ENCODE measurements at regions not wholly inside any gene's neighbourhood (a gene's known extent, or its start where the extent isn't known, plus 50 kb on each side); places are given as distances from the start of the nearest gene placed in this dataset.

DNA sequence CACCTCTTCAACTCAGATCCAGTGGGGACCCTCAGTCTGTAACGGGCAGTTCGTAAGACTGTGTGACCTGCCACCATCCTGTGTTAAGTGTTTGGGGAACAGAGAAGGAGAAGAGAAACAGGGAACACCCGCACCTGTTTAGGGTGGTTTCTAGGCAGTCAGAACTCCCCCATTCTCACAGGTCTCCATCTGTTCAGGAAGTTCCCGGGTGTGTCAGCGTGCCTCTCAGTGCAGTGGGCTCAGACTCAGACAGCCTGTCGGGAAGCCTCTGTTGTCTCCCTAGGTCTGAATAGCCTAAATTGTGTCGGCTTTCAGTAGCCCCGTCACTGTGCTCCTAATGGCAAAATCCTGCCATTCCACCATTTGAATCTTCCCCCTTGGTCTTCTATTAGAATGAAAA, 256.6 kb downstream of the LOXHD1 start:
- intact Hi-C loops (cut with micrococcal nuclease) = no loop called here
- no peaks in the 10 kb centered on the region for H3K9me3 ChIP-seq (ENCODE audit: control insufficient read depth in 1 of 2, low read length in 2 of 2)
- no peaks in the 10 kb centered on the region for H3K9me3 Mint-ChIP-seq
- CTCF ChIA-PET (ENCODE audit: partially characterized antibody) = no interaction called here
- no peak overlapping the region for H3K27ac Mint-ChIP-seq
- POLR2A ChIA-PET (ENCODE audit: partially characterized antibody) = no interaction called here
- H3K36me3 Mint-ChIP-seq = no peaks in the 10 kb centered on the region
- H3K4me3 ChIP-seq (ENCODE audit: low read length in 2 of 2) = no peak overlapping the region
- DNase-seq = no peak
- no peaks in the 10 kb centered on the region for H3K27me3 ChIP-seq (ENCODE audit: insufficient read depth, low read length)
- no peak overlapping the region for H3K4me3 Mint-ChIP-seq
- peaks cover 0 to 18% (median 5%) of the 10 kb centered on the region in 4 donors for H3K4me1 Mint-ChIP-seq
- no peaks in the 10 kb centered on the region for H3K4me1 ChIP-seq (ENCODE audit: insufficient read depth, low read length)
- H3K36me3 ChIP-seq (ENCODE audit: insufficient read depth, low read length) = no peaks in the 10 kb centered on the region
- H3K27ac ChIP-seq (ENCODE audit: low read depth, low read length) = no peak overlapping the region
- H3K27me3 Mint-ChIP-seq = peaks cover 4 to 6% of the 10 kb centered on the region in 2 donors

DNA sequence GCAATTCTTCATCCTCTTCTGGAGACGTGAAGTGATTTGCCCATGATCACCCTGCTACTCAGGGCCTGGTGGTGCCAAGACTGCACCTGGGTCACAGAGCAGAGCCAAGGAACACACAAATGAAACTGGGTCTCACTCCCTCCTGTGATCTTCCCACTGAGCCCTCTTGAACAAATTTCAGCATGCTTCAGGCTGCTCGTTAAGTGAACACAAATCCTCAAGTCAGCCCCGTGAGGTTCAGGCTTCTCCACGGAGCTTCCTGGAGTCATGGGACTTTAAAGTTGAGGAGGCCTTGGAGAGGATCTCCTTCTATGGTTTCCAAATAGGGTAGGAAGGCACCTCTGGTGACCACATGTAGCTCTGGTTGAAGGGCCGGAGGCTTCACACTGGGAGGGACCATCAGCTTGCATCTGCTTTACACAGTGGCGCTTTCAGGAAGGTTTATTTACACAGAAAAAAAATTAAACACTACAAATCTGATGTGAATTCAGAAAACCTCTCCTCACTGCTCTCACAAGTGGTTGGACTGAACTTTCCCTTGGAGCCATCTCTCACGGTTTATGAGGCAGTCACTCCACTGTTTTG, 255.4 kb downstream of the LOXHD1 start:
- Mint-ChIP-seq H3K9me3 (no peaks in the 10 kb centered on the region), H3K4me1 (peaks cover 0 to 13% (median 5%) of the 10 kb centered on the region in 4 donors), H3K27me3 (peaks cover 4 to 8% of the 10 kb centered on the region in 2 donors), H3K27ac (no peak overlapping the region), H3K36me3 (no peaks in the 10 kb centered on the region), H3K4me3 (no peak overlapping the region)
- H3K36me3 ChIP-seq (ENCODE audit: insufficient read depth, low read length) = no peaks in the 10 kb centered on the region
- no peak for DNase-seq
- H3K4me1 ChIP-seq (ENCODE audit: insufficient read depth, low read length) = no peaks in the 10 kb centered on the region
- ChIA-PET CTCF (ENCODE audit: partially characterized antibody) (no interaction called here), POLR2A (ENCODE audit: partially characterized antibody) (no interaction called here)
- H3K27me3 ChIP-seq (ENCODE audit: insufficient read depth, low read length) = no peaks in the 10 kb centered on the region
- H3K4me3 ChIP-seq (ENCODE audit: low read length in 2 of 2) = no peak overlapping the region
- H3K9me3 ChIP-seq (ENCODE audit: control insufficient read depth in 1 of 2, low read length in 2 of 2) = no peaks in the 10 kb centered on the region
- no peak overlapping the region for H3K27ac ChIP-seq (ENCODE audit: low read depth, low read length)
- intact Hi-C loops (cut with micrococcal nuclease) = no loop called here

DNA sequence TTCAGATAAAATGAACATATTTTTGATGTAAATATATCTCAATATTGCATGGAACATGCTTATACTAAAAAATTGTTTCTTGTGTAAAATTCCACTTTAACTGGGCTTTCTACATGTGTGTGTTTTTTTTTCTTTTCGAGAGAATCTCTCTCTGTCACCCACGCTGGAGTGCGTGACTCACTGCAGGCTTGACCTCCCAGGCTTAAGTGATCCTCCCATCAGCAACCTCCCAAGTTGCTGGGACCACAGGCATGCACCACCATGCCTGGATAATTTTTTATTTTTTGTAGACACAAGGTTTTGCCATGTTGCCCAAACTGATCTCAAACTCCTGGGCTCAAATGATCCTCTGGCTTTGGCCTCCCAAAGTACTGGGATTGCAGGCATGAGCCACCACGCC, 254.6 kb downstream of the LOXHD1 start:
- Histone ChIP-seq H3K9me3 (ENCODE audit: control insufficient read depth in 1 of 2, low read length in 2 of 2) (no peaks in the 10 kb centered on the region), H3K36me3 (ENCODE audit: insufficient read depth, low read length) (no peaks in the 10 kb centered on the region), H3K4me1 (ENCODE audit: insufficient read depth, low read length) (no peaks in the 10 kb centered on the region), H3K4me3 (ENCODE audit: low read length in 2 of 2) (no peak overlapping the region), H3K27me3 (ENCODE audit: insufficient read depth, low read length) (no peaks in the 10 kb centered on the region), H3K27ac (ENCODE audit: low read depth, low read length) (no peak overlapping the region)
- no peaks in the 10 kb centered on the region for H3K9me3 Mint-ChIP-seq
- POLR2A ChIA-PET (ENCODE audit: partially characterized antibody) = no interaction called here
- H3K27me3 Mint-ChIP-seq = peaks cover 6 to 9% of the 10 kb centered on the region in 2 donors
- no peaks in the 10 kb centered on the region for H3K36me3 Mint-ChIP-seq
- peaks cover 0 to 9% (median 4%) of the 10 kb centered on the region in 4 donors for H3K4me1 Mint-ChIP-seq
- DNase-seq = no peak
- H3K27ac Mint-ChIP-seq = no peak overlapping the region
- CTCF ChIA-PET (ENCODE audit: partially characterized antibody) = no interaction called here
- intact Hi-C loops (cut with micrococcal nuclease) = no loop called here
- no peak overlapping the region for H3K4me3 Mint-ChIP-seq

DNA sequence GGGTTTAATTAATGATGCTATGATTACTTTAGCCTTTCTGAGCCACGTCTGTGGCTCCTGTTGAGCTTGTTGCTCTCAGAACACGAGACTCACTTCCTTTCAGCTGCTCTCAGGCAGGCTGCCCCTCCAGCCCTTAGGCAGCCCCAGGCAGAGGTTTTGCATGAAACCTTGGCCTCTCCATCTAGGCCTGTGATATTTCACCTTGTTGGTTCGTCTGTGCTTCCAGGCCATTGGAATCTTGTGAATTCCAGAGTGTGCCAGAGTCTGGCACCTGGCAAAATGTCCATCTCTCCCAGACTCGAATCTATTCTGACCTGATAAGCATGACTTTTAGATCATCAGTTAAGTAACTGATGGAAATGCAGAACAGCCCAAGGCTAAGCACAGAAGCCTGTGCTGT, 254.1 kb downstream of the LOXHD1 start:
- Histone ChIP-seq H3K4me1 (ENCODE audit: insufficient read depth, low read length) (no peaks in the 10 kb centered on the region), H3K9me3 (ENCODE audit: control insufficient read depth in 1 of 2, low read length in 2 of 2) (no peaks in the 10 kb centered on the region), H3K27me3 (ENCODE audit: insufficient read depth, low read length) (no peaks in the 10 kb centered on the region), H3K27ac (ENCODE audit: low read depth, low read length) (no peak overlapping the region), H3K36me3 (ENCODE audit: insufficient read depth, low read length) (no peaks in the 10 kb centered on the region), H3K4me3 (ENCODE audit: low read length in 2 of 2) (no peak overlapping the region)
- Mint-ChIP-seq H3K4me3 (no peak overlapping the region), H3K36me3 (no peaks in the 10 kb centered on the region), H3K9me3 (no peaks in the 10 kb centered on the region), H3K4me1 (peaks cover 0 to 4% (median 2%) of the 10 kb centered on the region in 4 donors), H3K27ac (no peak overlapping the region), H3K27me3 (peaks cover 4 to 11% of the 10 kb centered on the region in 2 donors)
- ChIA-PET CTCF (ENCODE audit: partially characterized antibody) (interaction anchor here (0.5 kb wide), 1 partner anchor 959 kb away, joined by 5 read pairs; no protein-coding TSS in a partner anchor), POLR2A (ENCODE audit: partially characterized antibody) (no interaction called here)
- no peak for DNase-seq
- intact Hi-C loops (cut with micrococcal nuclease) = no loop called here

DNA sequence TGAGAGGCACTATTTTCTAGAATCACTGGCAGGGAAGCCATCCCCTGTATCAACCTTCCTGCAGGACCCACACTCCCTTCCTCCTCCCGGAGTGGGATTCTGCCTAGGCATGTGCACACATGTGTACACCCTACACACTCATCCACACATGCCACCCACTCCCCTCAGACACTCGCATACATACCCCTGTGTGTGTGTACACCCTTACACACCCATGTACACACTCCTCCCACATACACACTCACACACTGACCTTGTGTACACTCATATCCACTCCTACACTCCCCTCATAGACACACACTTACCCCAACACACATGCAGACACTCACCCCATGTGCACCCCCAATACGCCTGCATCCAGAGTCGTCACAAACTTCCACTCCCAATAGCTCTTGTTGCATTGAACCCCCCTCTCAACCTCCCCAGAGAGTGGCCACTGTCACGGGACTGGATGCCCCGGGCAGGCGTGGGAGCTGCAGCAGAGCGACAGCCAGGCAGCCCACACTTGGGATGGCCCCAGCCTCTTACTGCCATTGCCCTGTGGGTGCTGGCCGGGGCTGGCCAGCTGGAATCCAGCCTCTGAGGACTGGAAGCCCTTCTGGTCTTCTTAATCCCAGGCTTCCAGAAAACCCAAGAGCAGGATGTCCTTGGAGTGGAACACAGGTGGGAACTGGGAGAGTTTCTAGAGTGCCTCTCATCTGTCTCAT, 251.0 kb downstream of the LOXHD1 start:
- Histone ChIP-seq H3K4me3 (ENCODE audit: low read length in 2 of 2) (no peak overlapping the region), H3K36me3 (ENCODE audit: insufficient read depth, low read length) (no peaks in the 10 kb centered on the region), H3K9me3 (ENCODE audit: control insufficient read depth in 1 of 2, low read length in 2 of 2) (no peaks in the 10 kb centered on the region), H3K27me3 (ENCODE audit: insufficient read depth, low read length) (no peaks in the 10 kb centered on the region), H3K4me1 (ENCODE audit: insufficient read depth, low read length) (no peaks in the 10 kb centered on the region), H3K27ac (ENCODE audit: low read depth, low read length) (no peak overlapping the region)
- Mint-ChIP-seq H3K4me1 (no peaks in the 10 kb centered on the region), H3K4me3 (no peak overlapping the region), H3K9me3 (no peaks in the 10 kb centered on the region), H3K36me3 (no peaks in the 10 kb centered on the region), H3K27ac (no peak overlapping the region), H3K27me3 (peaks cover 3 to 11% of the 10 kb centered on the region in 2 donors)
- ChIA-PET CTCF (ENCODE audit: partially characterized antibody) (no interaction called here), POLR2A (ENCODE audit: partially characterized antibody) (no interaction called here)
- intact Hi-C loops (cut with micrococcal nuclease) = no loop called here
- DNase-seq = no peak

DNA sequence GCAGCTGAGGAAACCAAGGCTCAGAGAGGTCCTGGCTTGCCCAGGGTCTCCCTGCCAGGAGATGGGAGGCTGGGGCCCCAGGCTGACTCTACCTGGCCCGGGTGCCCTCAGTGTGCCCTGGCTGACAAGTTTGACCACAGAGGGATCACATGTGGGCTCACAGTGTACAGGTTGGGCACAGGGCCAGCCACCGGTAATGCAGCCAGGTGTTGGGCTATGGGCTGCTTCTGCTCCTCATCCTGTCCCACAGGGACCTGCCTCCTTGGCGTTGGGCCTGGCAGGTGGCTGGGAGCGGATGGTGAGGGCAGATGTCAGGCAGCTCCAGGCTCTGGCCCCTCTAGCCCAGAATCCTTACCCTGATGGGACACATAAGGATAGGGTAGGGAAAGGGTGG, 250.5 kb downstream of the LOXHD1 start:
- intact Hi-C loops (cut with micrococcal nuclease) = no loop called here
- no peaks in the 10 kb centered on the region for H3K4me1 ChIP-seq (ENCODE audit: insufficient read depth, low read length)
- no peaks in the 10 kb centered on the region for H3K36me3 ChIP-seq (ENCODE audit: insufficient read depth, low read length)
- POLR2A ChIA-PET (ENCODE audit: partially characterized antibody) = no interaction called here
- Mint-ChIP-seq H3K4me3 (no peak overlapping the region), H3K27me3 (peaks cover 3 to 11% of the 10 kb centered on the region in 2 donors), H3K4me1 (no peaks in the 10 kb centered on the region), H3K9me3 (no peaks in the 10 kb centered on the region), H3K27ac (no peak overlapping the region), H3K36me3 (no peaks in the 10 kb centered on the region)
- H3K27me3 ChIP-seq (ENCODE audit: insufficient read depth, low read length) = no peaks in the 10 kb centered on the region
- H3K9me3 ChIP-seq (ENCODE audit: control insufficient read depth in 1 of 2, low read length in 2 of 2) = no peaks in the 10 kb centered on the region
- CTCF ChIA-PET (ENCODE audit: partially characterized antibody) = no interaction called here
- no peak overlapping the region for H3K27ac ChIP-seq (ENCODE audit: low read depth, low read length)
- H3K4me3 ChIP-seq (ENCODE audit: low read length in 2 of 2) = no peak overlapping the region
- no peak for DNase-seq

DNA sequence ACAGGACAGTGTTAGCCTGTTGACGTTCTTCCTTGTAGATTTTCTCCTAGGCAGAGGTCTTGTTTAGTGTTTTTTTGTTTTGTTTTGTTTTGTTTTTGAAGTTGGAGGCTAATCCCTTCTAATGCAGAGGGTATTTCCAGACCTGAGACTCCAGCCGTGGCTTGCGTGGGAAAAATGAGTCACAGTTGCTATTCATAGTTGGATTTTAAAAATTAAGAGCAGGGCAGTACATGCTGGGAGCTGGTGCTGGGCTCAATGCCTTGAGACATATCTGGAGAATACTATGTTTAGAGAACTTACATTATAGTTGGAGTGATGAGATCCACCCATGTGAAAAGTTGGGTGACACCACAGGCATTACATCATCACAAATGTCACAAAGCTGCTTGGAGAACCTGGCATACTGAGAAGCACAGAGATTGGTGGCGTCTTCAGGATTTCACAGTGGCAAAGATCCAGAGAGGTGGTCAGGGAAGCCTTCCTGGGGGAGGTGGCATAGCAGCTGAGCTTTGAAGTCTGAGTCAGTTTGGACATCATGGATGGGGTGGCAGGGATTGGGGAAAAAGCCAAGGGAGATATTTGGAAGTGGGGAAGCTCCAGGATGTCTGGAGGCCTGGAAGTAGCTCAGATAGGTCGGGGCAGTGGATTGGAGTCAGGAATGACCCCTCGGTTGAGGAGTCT, 249.4 kb downstream of the LOXHD1 start:
- CTCF ChIA-PET (ENCODE audit: partially characterized antibody) = no interaction called here
- no peaks in the 10 kb centered on the region for H3K27me3 ChIP-seq (ENCODE audit: insufficient read depth, low read length)
- intact Hi-C loops (cut with micrococcal nuclease) = no loop called here
- Mint-ChIP-seq H3K4me3 (no peak overlapping the region), H3K27me3 (peaks cover 3 to 11% of the 10 kb centered on the region in 2 donors), H3K4me1 (no peaks in the 10 kb centered on the region), H3K27ac (no peak overlapping the region), H3K9me3 (no peaks in the 10 kb centered on the region), H3K36me3 (no peaks in the 10 kb centered on the region)
- H3K4me1 ChIP-seq (ENCODE audit: insufficient read depth, low read length) = no peaks in the 10 kb centered on the region
- POLR2A ChIA-PET (ENCODE audit: partially characterized antibody) = no interaction called here
- H3K36me3 ChIP-seq (ENCODE audit: insufficient read depth, low read length) = no peaks in the 10 kb centered on the region
- H3K27ac ChIP-seq (ENCODE audit: low read depth, low read length) = no peak overlapping the region
- DNase-seq = no peak
- no peak overlapping the region for H3K4me3 ChIP-seq (ENCODE audit: low read length in 2 of 2)
- H3K9me3 ChIP-seq (ENCODE audit: control insufficient read depth in 1 of 2, low read length in 2 of 2) = no peaks in the 10 kb centered on the region
